ENCODE measurements at regions not wholly inside any gene's neighbourhood (a gene's known extent, or its start where the extent isn't known, plus 50 kb on each side); places are given as distances from the start of the nearest gene placed in this dataset.

DNA sequence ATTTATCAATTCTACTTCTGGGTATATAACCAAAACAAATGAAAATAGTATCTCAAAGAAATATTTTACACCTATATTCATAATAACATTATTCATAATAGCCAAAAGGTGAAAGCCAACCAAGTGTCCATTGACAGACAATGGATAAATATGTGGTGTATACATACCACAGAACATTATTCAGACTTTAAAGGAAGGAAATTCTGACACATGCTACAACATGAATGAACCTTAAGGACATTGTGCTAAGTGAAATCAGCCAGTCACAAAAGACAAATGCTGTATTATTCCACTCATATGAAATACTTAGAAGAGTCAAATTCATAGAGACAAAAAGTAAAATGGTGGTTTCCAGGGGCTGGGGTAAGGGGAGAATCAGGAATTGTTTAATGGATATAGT lies 370.5 kb upstream of the CHAC2 start:
- Histone ChIP-seq H3K27ac (no peak overlapping the region), H3K9me3 (no peaks in the 10 kb centered on the region), H3K4me3 (no peak overlapping the region), H3K27me3 (no peaks in the 10 kb centered on the region), H3K4me1 (no peaks in the 10 kb centered on the region), H3K36me3 (no peaks in the 10 kb centered on the region)
- TF ChIP-seq, protein P1, sequence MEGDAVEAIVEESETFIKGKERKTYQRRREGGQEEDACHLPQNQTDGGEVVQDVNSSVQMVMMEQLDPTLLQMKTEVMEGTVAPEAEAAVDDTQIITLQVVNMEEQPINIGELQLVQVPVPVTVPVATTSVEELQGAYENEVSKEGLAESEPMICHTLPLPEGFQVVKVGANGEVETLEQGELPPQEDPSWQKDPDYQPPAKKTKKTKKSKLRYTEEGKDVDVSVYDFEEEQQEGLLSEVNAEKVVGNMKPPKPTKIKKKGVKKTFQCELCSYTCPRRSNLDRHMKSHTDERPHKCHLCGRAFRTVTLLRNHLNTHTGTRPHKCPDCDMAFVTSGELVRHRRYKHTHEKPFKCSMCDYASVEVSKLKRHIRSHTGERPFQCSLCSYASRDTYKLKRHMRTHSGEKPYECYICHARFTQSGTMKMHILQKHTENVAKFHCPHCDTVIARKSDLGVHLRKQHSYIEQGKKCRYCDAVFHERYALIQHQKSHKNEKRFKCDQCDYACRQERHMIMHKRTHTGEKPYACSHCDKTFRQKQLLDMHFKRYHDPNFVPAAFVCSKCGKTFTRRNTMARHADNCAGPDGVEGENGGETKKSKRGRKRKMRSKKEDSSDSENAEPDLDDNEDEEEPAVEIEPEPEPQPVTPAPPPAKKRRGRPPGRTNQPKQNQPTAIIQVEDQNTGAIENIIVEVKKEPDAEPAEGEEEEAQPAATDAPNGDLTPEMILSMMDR (IDR thresholded peaks at IDR 0.05), result no peak
- TF ChIP-seq POLR2A (IDR thresholded peaks at IDR 0.05), result no peak
- DNase-seq, result no peak

DNA sequence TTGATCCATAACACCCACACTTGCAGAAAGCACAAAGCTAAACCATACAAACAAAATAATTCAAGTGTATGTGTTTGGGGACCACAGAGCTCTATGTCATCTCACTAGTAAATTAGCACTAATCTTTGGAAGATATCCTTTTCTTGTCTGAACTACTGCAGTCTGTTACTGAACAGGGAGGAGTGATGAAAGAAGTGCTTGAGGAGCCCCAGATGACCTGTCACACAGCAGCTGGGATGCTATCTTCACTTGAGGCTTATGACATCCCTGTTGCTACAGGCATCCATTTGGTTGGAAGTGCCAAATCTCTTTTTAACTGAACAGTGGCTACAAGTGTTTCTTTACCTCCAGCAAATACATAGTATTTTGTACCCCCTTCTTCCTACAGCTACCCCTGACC lies 386.3 kb upstream of the CHAC2 start:
- DNase-seq, result no peak
- TF ChIP-seq, protein P1 (IDR thresholded peaks at IDR 0.05), result no peak
- no peak for TF ChIP-seq POLR2A (IDR thresholded peaks at IDR 0.05)
- Histone ChIP-seq H3K4me1 (no peaks in the 10 kb centered on the region), H3K36me3 (no peaks in the 10 kb centered on the region), H3K4me3 (no peak overlapping the region), H3K27ac (no peak overlapping the region), H3K9me3 (no peaks in the 10 kb centered on the region), H3K27me3 (no peaks in the 10 kb centered on the region)

DNA sequence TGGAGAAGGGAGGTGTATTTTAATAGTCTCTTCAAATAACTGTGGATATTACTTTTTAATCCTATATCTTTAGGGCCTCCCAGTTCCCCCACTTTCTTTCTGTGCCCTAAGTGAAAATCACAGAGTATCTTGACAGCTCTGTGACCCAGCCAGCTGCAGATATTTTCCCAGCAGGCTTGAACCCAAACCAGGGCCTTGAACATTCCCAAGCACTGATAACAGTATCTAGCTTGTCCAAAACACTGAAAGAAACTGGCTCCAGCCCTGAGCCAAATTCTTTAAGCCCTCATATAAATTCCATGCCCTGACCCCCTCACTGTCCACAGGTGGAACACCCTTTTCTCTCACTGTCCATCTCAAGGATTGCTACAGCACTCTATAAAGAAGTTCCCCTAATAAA lies 388.1 kb upstream of the CHAC2 start:
- Histone ChIP-seq H3K36me3 (no peaks in the 10 kb centered on the region), H3K27me3 (no peaks in the 10 kb centered on the region), H3K4me3 (no peak overlapping the region), H3K27ac (no peak overlapping the region), H3K4me1 (no peaks in the 10 kb centered on the region), H3K9me3 (no peaks in the 10 kb centered on the region)
- no peak for DNase-seq
- TF ChIP-seq POLR2A (IDR thresholded peaks at IDR 0.05), result no peak
- TF ChIP-seq, protein P1 (IDR thresholded peaks at IDR 0.05), result no peak

DNA sequence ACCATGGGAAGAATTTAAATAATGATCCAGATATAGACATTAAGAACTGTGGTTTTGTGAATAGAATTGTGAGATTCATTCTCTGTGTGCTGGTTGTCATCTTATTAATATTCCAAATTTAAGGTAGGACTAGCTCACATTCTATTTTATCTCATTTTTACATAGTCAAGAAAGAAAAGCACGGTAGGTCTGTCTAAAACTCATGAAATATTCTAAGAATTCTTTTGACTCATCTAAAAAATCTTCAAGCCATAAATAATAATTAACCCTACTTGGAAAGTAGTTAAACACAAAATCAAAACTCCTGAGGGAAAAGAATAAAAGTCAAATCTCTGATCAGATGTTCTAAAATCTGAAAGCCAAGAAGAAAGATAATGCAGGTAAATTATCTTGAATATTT lies 388.8 kb upstream of the CHAC2 start:
- TF ChIP-seq, protein P1 (IDR thresholded peaks at IDR 0.05), result no peak
- no peak for TF ChIP-seq POLR2A (IDR thresholded peaks at IDR 0.05)
- Histone ChIP-seq H3K36me3 (no peaks in the 10 kb centered on the region), H3K27ac (no peak overlapping the region), H3K27me3 (no peaks in the 10 kb centered on the region), H3K9me3 (no peaks in the 10 kb centered on the region), H3K4me3 (no peak overlapping the region), H3K4me1 (no peaks in the 10 kb centered on the region)
- DNase-seq, result no peak

DNA sequence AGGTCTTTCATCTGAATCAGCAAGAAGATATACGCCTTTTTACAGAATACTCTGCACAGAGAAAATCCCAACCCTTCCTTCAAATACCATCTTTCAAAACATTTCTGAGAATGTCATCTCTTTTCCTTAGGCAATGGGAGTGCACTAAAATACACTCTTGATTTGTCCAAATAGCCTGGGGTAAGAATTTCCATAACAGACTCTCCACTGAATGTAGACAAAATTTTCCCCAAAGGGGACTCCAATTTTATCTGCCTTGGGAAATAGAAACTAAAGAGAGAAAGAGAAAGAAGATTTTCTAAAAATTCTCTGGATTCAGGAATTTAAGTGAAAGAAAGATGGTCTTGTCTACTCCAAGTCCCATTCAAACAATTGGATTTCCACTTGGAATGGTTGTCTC lies 394.5 kb upstream of the CHAC2 start:
- TF ChIP-seq POLR2A (IDR thresholded peaks at IDR 0.05), result no peak
- TF ChIP-seq, protein P1 (IDR thresholded peaks at IDR 0.05), result no peak
- Histone ChIP-seq H3K4me3 (no peak overlapping the region), H3K27me3 (no peaks in the 10 kb centered on the region), H3K9me3 (no peaks in the 10 kb centered on the region), H3K4me1 (no peaks in the 10 kb centered on the region), H3K36me3 (no peaks in the 10 kb centered on the region), H3K27ac (no peak overlapping the region)
- no peak for DNase-seq

DNA sequence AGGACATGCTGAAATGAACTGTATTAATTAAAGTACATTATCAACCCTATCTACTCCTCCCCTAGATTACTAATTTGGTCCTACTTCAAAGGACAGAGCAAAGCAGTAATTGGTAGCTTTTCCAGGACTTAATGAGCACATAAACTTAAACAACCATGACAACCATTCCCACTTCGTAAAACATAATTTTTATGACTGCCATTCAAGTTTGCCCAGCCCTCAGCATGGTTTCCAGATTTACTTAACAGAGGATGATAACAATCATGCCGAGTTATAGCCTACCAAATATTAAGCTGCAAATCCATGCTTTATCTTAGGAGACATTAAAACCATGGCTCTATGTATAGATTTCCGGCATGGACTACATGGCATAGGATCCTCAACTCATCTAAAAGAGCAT lies 401.1 kb upstream of the CHAC2 start:
- Histone ChIP-seq H3K4me3 (no peak overlapping the region), H3K27me3 (no peaks in the 10 kb centered on the region), H3K27ac (no peak overlapping the region), H3K9me3 (no peaks in the 10 kb centered on the region), H3K4me1 (no peaks in the 10 kb centered on the region), H3K36me3 (no peaks in the 10 kb centered on the region)
- no peak for TF ChIP-seq POLR2A (IDR thresholded peaks at IDR 0.05)
- TF ChIP-seq, protein P1 (IDR thresholded peaks at IDR 0.05), result no peak
- no peak for DNase-seq

Measured in Peyer's patch (tissue), 4 donors.